ENCODE measurements at regions not wholly inside any gene's neighbourhood (a gene's known extent, or its start where the extent isn't known, plus 50 kb on each side); places are given as distances from the start of the nearest gene placed in this dataset.

DNA sequence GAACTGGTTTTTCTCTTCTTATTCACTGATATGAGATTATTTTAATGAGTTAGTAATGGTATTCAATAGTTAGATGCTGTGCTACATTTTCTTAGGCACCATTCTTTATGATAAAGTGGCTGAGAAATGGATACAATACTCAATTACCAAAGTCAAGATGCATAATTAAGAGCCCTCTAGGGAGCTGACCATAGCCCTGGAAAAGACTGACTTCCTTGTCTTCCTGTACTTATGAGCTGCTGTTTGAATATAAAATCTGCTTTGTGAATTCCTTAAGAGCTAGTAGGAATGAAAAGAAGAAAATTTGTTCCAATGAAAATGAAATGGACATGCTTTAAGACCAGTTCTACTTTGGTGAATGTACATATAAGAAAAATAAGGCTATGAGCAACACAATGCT, 452.3 kb downstream of the KCNA4 start:
- TF ChIP-seq, protein P1, sequence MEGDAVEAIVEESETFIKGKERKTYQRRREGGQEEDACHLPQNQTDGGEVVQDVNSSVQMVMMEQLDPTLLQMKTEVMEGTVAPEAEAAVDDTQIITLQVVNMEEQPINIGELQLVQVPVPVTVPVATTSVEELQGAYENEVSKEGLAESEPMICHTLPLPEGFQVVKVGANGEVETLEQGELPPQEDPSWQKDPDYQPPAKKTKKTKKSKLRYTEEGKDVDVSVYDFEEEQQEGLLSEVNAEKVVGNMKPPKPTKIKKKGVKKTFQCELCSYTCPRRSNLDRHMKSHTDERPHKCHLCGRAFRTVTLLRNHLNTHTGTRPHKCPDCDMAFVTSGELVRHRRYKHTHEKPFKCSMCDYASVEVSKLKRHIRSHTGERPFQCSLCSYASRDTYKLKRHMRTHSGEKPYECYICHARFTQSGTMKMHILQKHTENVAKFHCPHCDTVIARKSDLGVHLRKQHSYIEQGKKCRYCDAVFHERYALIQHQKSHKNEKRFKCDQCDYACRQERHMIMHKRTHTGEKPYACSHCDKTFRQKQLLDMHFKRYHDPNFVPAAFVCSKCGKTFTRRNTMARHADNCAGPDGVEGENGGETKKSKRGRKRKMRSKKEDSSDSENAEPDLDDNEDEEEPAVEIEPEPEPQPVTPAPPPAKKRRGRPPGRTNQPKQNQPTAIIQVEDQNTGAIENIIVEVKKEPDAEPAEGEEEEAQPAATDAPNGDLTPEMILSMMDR (IDR thresholded peaks at IDR 0.05) = no peak
- TF ChIP-seq POLR2A (IDR thresholded peaks at IDR 0.05) = no peak

Data from thyroid gland (tissue), 4 donors.